ENCODE measurements at regions not wholly inside any gene's neighbourhood (a gene's known extent, or its start where the extent isn't known, plus 50 kb on each side); places are given as distances from the start of the nearest gene placed in this dataset.

DNA sequence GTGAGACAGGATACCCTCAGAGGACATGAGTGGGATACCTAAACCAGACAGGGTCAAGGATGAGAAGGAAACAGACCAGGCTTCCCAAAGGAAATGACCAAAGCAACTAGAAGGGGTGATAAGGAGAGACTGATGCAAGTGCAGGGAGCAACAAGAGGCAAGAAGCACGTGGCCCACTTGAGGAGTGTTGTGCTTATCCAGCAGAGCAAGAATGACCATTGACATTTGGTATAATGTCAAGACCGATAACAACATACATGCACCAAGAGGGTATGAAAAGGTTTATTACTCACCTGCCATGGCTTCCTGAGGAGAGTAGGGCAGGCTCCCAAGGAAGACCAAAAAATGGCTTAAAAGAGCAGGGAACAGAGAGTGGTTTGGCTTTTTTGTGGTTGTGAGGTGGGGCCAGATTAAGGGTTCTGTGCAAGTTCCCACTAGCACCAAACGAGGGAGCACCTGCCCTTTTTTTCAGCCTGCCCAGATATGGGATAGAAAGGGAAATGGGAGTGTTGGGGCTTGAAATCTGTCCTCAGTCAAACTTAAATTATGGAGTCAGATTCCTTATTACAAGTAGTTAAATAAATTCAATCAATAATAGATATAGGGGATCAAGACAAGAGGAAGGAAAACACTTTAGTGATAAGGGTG is 513.6 kb downstream of the RASEF start:
- intact Hi-C loops (cut with micrococcal nuclease): no loop called here
- ChIA-PET CTCF (no interaction called here), POLR2A (ENCODE audit: unreplicated experiment) (no interaction called here)
- no peak overlapping the region for H2AFZ ChIP-seq (ENCODE audit: low read length)
- TF ChIP-seq EZH2 (IDR thresholded peaks at IDR 0.05; ENCODE audit: low read length, unreplicated experiment): no peak
- TF ChIP-seq EZH2phosphoT487 (IDR thresholded peaks at IDR 0.05; ENCODE audit: borderline replicate concordance, low read length): no peak
- TF ChIP-seq, protein P1, sequence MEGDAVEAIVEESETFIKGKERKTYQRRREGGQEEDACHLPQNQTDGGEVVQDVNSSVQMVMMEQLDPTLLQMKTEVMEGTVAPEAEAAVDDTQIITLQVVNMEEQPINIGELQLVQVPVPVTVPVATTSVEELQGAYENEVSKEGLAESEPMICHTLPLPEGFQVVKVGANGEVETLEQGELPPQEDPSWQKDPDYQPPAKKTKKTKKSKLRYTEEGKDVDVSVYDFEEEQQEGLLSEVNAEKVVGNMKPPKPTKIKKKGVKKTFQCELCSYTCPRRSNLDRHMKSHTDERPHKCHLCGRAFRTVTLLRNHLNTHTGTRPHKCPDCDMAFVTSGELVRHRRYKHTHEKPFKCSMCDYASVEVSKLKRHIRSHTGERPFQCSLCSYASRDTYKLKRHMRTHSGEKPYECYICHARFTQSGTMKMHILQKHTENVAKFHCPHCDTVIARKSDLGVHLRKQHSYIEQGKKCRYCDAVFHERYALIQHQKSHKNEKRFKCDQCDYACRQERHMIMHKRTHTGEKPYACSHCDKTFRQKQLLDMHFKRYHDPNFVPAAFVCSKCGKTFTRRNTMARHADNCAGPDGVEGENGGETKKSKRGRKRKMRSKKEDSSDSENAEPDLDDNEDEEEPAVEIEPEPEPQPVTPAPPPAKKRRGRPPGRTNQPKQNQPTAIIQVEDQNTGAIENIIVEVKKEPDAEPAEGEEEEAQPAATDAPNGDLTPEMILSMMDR (conservative IDR thresholded peaks at IDR 0.05; ENCODE audit: low read depth, low read length): no peak; the same call in 1 of the 2 replicates
- BruUV-seq (replicated peaks): no TSS peak
- peaks cover 8% of the 10 kb centered on the region for H3K4me1 ChIP-seq (ENCODE audit: insufficient read depth, low read length)
- no peaks in the 10 kb centered on the region for H3K9me3 ChIP-seq (ENCODE audit: low read length)
- H3K9ac ChIP-seq (ENCODE audit: low read length): no peak overlapping the region
- no peaks in the 10 kb centered on the region for H4K20me1 ChIP-seq (ENCODE audit: low read length)
- no peaks in the 10 kb centered on the region for H3K79me2 ChIP-seq (ENCODE audit: low read length)
- no peaks in the 10 kb centered on the region for H3K27me3 ChIP-seq (ENCODE audit: low read length)
- H3K27ac ChIP-seq (ENCODE audit: low read length): no peak overlapping the region
- H3K9me2 ChIP-seq (replicated peaks; ENCODE audit: low read length): no peaks in the 10 kb centered on the region
- no peaks in the 10 kb centered on the region for H3K36me3 ChIP-seq (ENCODE audit: low read depth, low read length)
- DNase-seq (no peak), ATAC-seq (no peak)
- no peaks in the 10 kb centered on the region for H3F3A ChIP-seq (ENCODE audit: low read length, unreplicated experiment)
- no peak overlapping the region for H3K4me3 ChIP-seq (ENCODE audit: low read length)
- H3K4me2 ChIP-seq (ENCODE audit: low read length): no peak overlapping the region

DNA sequence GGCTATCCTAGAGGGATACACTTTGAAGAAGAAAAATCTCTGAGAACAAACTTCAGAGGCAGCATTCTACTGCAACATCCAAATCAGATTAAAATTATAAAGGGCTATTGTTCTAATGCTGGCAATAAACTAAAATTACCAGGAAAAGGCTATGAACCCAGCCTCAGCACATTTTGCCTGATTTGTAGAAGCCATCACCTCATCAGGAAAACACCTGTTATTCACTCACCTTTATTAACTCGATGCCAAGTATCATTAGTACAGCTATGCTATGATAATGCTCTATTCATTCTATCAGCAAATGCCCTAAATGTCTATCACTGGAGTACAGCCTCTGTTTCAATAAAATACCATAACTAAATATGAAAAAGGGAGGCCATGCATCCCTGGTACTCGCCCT is 510.2 kb downstream of the RASEF start:
- CTCF ChIA-PET: no interaction called here
- no peaks in the 10 kb centered on the region for H3K9me3 ChIP-seq (ENCODE audit: low read length)
- H3K36me3 ChIP-seq (ENCODE audit: low read depth, low read length): no peaks in the 10 kb centered on the region
- no peaks in the 10 kb centered on the region for H3K79me2 ChIP-seq (ENCODE audit: low read length)
- no TSS peak for BruUV-seq (replicated peaks)
- ATAC-seq (no peak), DNase-seq (no peak)
- H3K27me3 ChIP-seq (ENCODE audit: low read length): no peaks in the 10 kb centered on the region
- no peak overlapping the region for H2AFZ ChIP-seq (ENCODE audit: low read length)
- intact Hi-C loops (cut with micrococcal nuclease): no loop called here
- no peak overlapping the region for H3K9ac ChIP-seq (ENCODE audit: low read length)
- H3K4me3 ChIP-seq (ENCODE audit: low read length): no peak overlapping the region
- no peak for TF ChIP-seq EZH2 (IDR thresholded peaks at IDR 0.05; ENCODE audit: low read length, unreplicated experiment)
- TF ChIP-seq EZH2phosphoT487 (IDR thresholded peaks at IDR 0.05; ENCODE audit: borderline replicate concordance, low read length): no peak
- TF ChIP-seq, protein P1 (conservative IDR thresholded peaks at IDR 0.05; ENCODE audit: low read depth, low read length): no peak
- H3K4me2 ChIP-seq (ENCODE audit: low read length): no peak overlapping the region
- peaks cover 8% of the 10 kb centered on the region for H3K4me1 ChIP-seq (ENCODE audit: insufficient read depth, low read length)
- H3K27ac ChIP-seq (ENCODE audit: low read length): no peak overlapping the region
- no peaks in the 10 kb centered on the region for H4K20me1 ChIP-seq (ENCODE audit: low read length)
- POLR2A ChIA-PET (ENCODE audit: unreplicated experiment): no interaction called here
- H3K9me2 ChIP-seq (replicated peaks; ENCODE audit: low read length): no peaks in the 10 kb centered on the region
- no peaks in the 10 kb centered on the region for H3F3A ChIP-seq (ENCODE audit: low read length, unreplicated experiment)

- DNase-seq (peak; percentile 64), ATAC-seq (no peak)
- Histone ChIP-seq H3K27ac (ENCODE audit: low read length) (no peak overlapping the region), H3K79me2 (ENCODE audit: low read length) (no peaks in the 10 kb centered on the region), H3K27me3 (ENCODE audit: low read length) (no peaks in the 10 kb centered on the region), H3F3A (ENCODE audit: low read length, unreplicated experiment) (no peaks in the 10 kb centered on the region), H3K9ac (ENCODE audit: low read length) (no peak overlapping the region), H3K4me2 (ENCODE audit: low read length) (no peak overlapping the region; the same call in 1 of the 2 replicates), H2AFZ (ENCODE audit: low read length) (no peak overlapping the region), H3K9me3 (ENCODE audit: low read length) (no peaks in the 10 kb centered on the region), H3K4me3 (ENCODE audit: low read length) (no peak overlapping the region), H4K20me1 (ENCODE audit: low read length) (no peaks in the 10 kb centered on the region), H3K9me2 (replicated peaks; ENCODE audit: low read length) (no peaks in the 10 kb centered on the region), H3K4me1 (ENCODE audit: insufficient read depth, low read length) (peaks cover 8% of the 10 kb centered on the region), H3K36me3 (ENCODE audit: low read depth, low read length) (no peaks in the 10 kb centered on the region)
- ChIA-PET POLR2A (ENCODE audit: unreplicated experiment) (no interaction called here), CTCF (no interaction called here)
- intact Hi-C loops (cut with micrococcal nuclease): no loop called here
- BruUV-seq (replicated peaks): no TSS peak
- TF ChIP-seq EZH2 (IDR thresholded peaks at IDR 0.05; ENCODE audit: low read length, unreplicated experiment) (no peak), EZH2phosphoT487 (IDR thresholded peaks at IDR 0.05; ENCODE audit: borderline replicate concordance, low read length) (no peak)
- TF ChIP-seq, protein P1 (conservative IDR thresholded peaks at IDR 0.05; ENCODE audit: low read depth, low read length): no peak
Observed at GRCh38 chr9:82553654-82554366, 509.1 kb downstream of the RASEF start.

All from PC-3 (cell line).